ENCODE measurements at regions not wholly inside any gene's neighbourhood (a gene's known extent, or its start where the extent isn't known, plus 50 kb on each side); places are given as distances from the start of the nearest gene placed in this dataset.
"Not testable (repeated sequence)": the region's sequence is repeated elsewhere in the genome, so short reads cannot be mapped to it uniquely, and the experiment has no call there.

GRCh38 chr4:164095313-164096110, 601.0 kb downstream of the TMA16 start:
- H3K4me3 ChIP-seq: no peak overlapping the region
- intact Hi-C loops (cut with DNase I; ENCODE audit: low total_unique reads): no loop called here
- no peak for DNase-seq
- 84 to 90% (median 87%) methylated on average over 5 of the region's 5 CpGs for WGBS, 5 donors
- no peaks in the 10 kb centered on the region for H3K27me3 ChIP-seq
- no peaks in the 10 kb centered on the region for H3K36me3 ChIP-seq
- TF ChIP-seq CTCF (IDR thresholded peaks at IDR 0.05) (no peak), EP300 (IDR thresholded peaks at IDR 0.05) (no peak), POLR2AphosphoS5 (IDR thresholded peaks at IDR 0.05) (no peak), POLR2A (IDR thresholded peaks at IDR 0.05) (no peak)
- no peaks in the 10 kb centered on the region for H3K9me3 ChIP-seq
- no peaks in the 10 kb centered on the region for H3K4me1 ChIP-seq
- no peak overlapping the region for H3K27ac ChIP-seq

- Histone ChIP-seq H3K27ac (no peak overlapping the region), H3K9me3 (no peaks in the 10 kb centered on the region), H3K27me3 (no peaks in the 10 kb centered on the region), H3K4me3 (no peak overlapping the region), H3K36me3 (no peaks in the 10 kb centered on the region), H3K4me1 (no peaks in the 10 kb centered on the region)
- 75 to 80% (median 78%) methylated on average over 5 of the region's 5 CpGs for WGBS, 5 donors
- TF ChIP-seq CTCF (IDR thresholded peaks at IDR 0.05) (no peak), EP300 (IDR thresholded peaks at IDR 0.05) (no peak), POLR2AphosphoS5 (IDR thresholded peaks at IDR 0.05) (no peak), POLR2A (IDR thresholded peaks at IDR 0.05) (no peak)
- no peak for DNase-seq
- intact Hi-C loops (cut with DNase I; ENCODE audit: low total_unique reads): no loop called here
Observed at GRCh38 chr4:164096766-164097518, 602.5 kb downstream of the TMA16 start.

- H3K27ac ChIP-seq; H3K4me1 ChIP-seq; H3K9me3 ChIP-seq; H3K36me3 ChIP-seq; H3K27me3 ChIP-seq; intact Hi-C loops (cut with DNase I; ENCODE audit: low total_unique reads); DNase-seq; H3K4me3 ChIP-seq: not testable (repeated sequence)
- WGBS, 5 donors: 79 to 98% (median 83%) methylated on average over 3 to 23 of the region's 23 CpGs
Observed at GRCh38 chr4:164100741-164101365, 606.4 kb downstream of the TMA16 start.

- intact Hi-C loops (cut with DNase I; ENCODE audit: low total_unique reads): no loop called here
- no peaks in the 10 kb centered on the region for H3K4me1 ChIP-seq
- no peak for TF ChIP-seq POLR2A (IDR thresholded peaks at IDR 0.05)
- TF ChIP-seq EP300 (IDR thresholded peaks at IDR 0.05): no peak
- TF ChIP-seq CTCF (IDR thresholded peaks at IDR 0.05): no peak
- no peak for TF ChIP-seq POLR2AphosphoS5 (IDR thresholded peaks at IDR 0.05)
- H3K27me3 ChIP-seq: no peaks in the 10 kb centered on the region
- no peaks in the 10 kb centered on the region for H3K9me3 ChIP-seq
- no peak overlapping the region for H3K4me3 ChIP-seq
- DNase-seq: no peak
- WGBS, 5 donors: 62 to 77% (median 71%) methylated on average over 2 of the region's 2 CpGs
- no peaks in the 10 kb centered on the region for H3K36me3 ChIP-seq
- H3K27ac ChIP-seq: no peak overlapping the region
Observed at GRCh38 chr4:164108971-164109370, 614.5 kb downstream of the TMA16 start.

Data from stomach (tissue), 8 donors.